Heart right ventricle (tissue), 16 donors: ENCODE measurements at regions not wholly inside any gene's neighbourhood (a gene's known extent, or its start where the extent isn't known, plus 50 kb on each side); places are given as distances from the start of the nearest gene placed in this dataset.

Experiments used
- ATAC-seq, 8 donors: fragments of 200-7000 bp; cut with Tn5 transposase; one replicate each; pipeline ENCODE4 v1.9.1; 2020; ENCODE audit warnings: mild to moderate bottlenecking in 8 of 8, moderate library complexity in 8 of 8, moderate number of reproducible peaks in 1 of 8
- DNase-seq, 2 donors: peaks; one replicate each; pipeline ENCODE4 v3.0.0-alpha.2; 2020
- H3K27ac ChIP-seq, 10 donors: fragments of 200-600 bp; sonication (generic) in 2 of 10; one replicate each; pipeline versions ENCODE4 v1.5.0 to v1.8.0; 2020 to 2022; ENCODE audit warnings: mild to moderate bottlenecking in 3 of 10
- H3K27me3 ChIP-seq, 7 donors: fragments of 200-600 bp; one replicate each; pipeline ENCODE4 v1.8.0; 2021 to 2022; ENCODE audit warnings: mild to moderate bottlenecking in 2 of 7
- H3K36me3 ChIP-seq, 9 donors: fragments of 200-600 bp; sonication (generic) in 1 of 9; one replicate each; pipeline versions ENCODE4 v1.5.0 to v1.8.0; 2020 to 2022; ENCODE audit warnings: mild to moderate bottlenecking in 2 of 9
- H3K4me1 ChIP-seq, 9 donors: fragments of 200-600 bp; sonication (generic) in 1 of 9; one replicate each; pipeline versions ENCODE4 v1.5.0 to v1.8.0; 2020 to 2022; ENCODE audit warnings: mild to moderate bottlenecking in 4 of 9
- H3K4me3 ChIP-seq, 10 donors: fragments of 200-600 bp; sonication (generic) in 2 of 10; one replicate each; pipeline versions ENCODE4 v1.5.0 to v1.8.0; 2020 to 2022; ENCODE audit warnings: mild to moderate bottlenecking in 7 of 10, moderate library complexity in 2 of 10
- H3K9me3 ChIP-seq, 11 donors: fragments of 200-600 bp in 10 of 11; sonication (generic) in 2 of 11; one replicate each; pipeline versions ENCODE4 v1.5.0 to v1.8.0; 2013 to 2022; ENCODE audit warnings: mild to moderate bottlenecking in 2 of 11, control low read depth in 1 of 11, moderate library complexity in 1 of 11
- CTCF ChIP-seq, 9 donors: fragments of 200-600 bp; sonication (generic) in 2 of 9; IDR thresholded peaks; one replicate each; pipeline versions ENCODE4 v1.5.0 to v1.8.0; 2021 to 2022; ENCODE audit warnings: antibody characterized with exemption in 9 of 9, mild to moderate bottlenecking in 5 of 9, moderate library complexity in 1 of 9
- WGBS, 2 donors: extraction: QIAGEN DNeasy Blood & Tissue Kit; methylation state at CpG; one replicate each; pipeline ENCODE4 v1.1.7; 2013; ENCODE audit warnings: inconsistent platforms in 1 of 2; 5-methylcytosine and 5-hydroxymethylcytosine counted together
- intact Hi-C, 10 donors: fragments of 100-400 bp; cut with DNase I; formaldehyde crosslinking; loops; one replicate each; pipeline versions ENCODE4 v1.11.1 to v1.14.2; 2022
- donor health status: Arrhythmogenic right ventricular cardiomyopathy.
- donor health status: ischemic (EF 13 %, LVEDD 7.1; RV severe dilation, severe dysfunction).
- donor health status: healthy with polysubstance abuse.
- donor health status: DM: no; HTN: yes; CAD: no.
- donor health status: DM: no; HTN: no; CAD: no.
- donor health status: ischemic (EF 25% LVEDD 6.9; RV normal size, moderate dysfunction).
- donor health status: ischemic (EF 25% LVEDD 5.7; RV mildly dilated, moderate dysfunction).
- donor health status: healthy.
- donor health status: DM: yes; HTN: yes; CAD: no.
- donor health status: Ischemic cardiomyopathy.
- donor health status: ischemic (EF 35%, LVEDD 5.7; RV mildly dilated, moderate dysfunction).
- donor health status: nonischemic (EF 11% LVEDD 7.7; RV severe dilation, severe dysfunction).
- donor health status: DM: yes; HTN: yes; CAD: no.
- donor health status: PGD.
- donor health status: ischemic (EF 29% LVEDD 5.4; RV normal size, mild dysfunction).
- donor health status: nonischemic (EF 23%, LVEDD 6.1; RV moderate dilation, normal function).

GRCh38 chr10:83252596-83252995 is 886.7 kb upstream of the GHITM start:
- H3K27me3 ChIP-seq, result no peaks in the 10 kb centered on the region
- no peaks in the 10 kb centered on the region for H3K36me3 ChIP-seq
- no peaks in the 10 kb centered on the region for H3K4me1 ChIP-seq
- TF ChIP-seq CTCF (IDR thresholded peaks at IDR 0.05), result no peak
- no peak overlapping the region for H3K4me3 ChIP-seq
- no peak for DNase-seq
- intact Hi-C loops, result no loop called here
- ATAC-seq, result no peak
- peaks cover 0 to 27% (median 10%) of the 10 kb centered on the region in 11 donors for H3K9me3 ChIP-seq
- H3K27ac ChIP-seq, result no peak overlapping the region

DNA sequence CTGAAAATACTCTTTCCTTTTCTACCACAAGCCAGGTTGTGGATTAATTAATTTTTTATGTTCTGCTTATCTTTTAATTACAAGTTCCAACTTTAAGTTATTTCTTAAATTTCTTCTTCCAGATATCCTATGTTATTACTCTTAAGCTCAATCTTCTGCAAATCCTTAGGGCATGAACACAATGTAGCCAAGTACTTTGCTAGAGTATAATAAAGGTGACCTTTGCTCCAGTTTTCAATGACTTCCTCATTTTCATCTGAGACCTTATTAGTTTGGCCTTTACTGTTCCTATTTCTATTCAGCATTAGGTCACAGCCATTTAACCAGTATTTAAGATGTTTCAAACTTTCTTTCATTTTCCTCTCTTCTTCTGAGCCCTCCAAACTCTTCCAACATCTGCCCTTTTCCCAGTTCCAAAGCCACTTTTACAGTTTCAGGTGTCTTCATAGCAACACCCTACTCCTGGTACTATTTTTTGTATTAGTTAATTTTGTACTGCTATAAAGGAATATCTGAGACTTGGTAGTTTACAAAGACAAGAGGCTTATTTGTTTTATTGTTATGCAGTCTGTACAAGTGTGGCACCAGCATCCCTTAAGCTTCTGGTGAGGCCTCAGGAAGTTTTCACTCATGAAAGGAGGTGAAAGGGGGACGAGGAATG is 886.2 kb upstream of the GHITM start:
- peaks cover 0 to 31% (median 10%) of the 10 kb centered on the region in 11 donors for H3K9me3 ChIP-seq
- no peak for TF ChIP-seq CTCF (IDR thresholded peaks at IDR 0.05)
- H3K36me3 ChIP-seq, result no peaks in the 10 kb centered on the region
- H3K4me1 ChIP-seq, result no peaks in the 10 kb centered on the region
- no peak overlapping the region for H3K27ac ChIP-seq
- intact Hi-C loops, result no loop called here
- ATAC-seq (no peak), DNase-seq (no peak)
- H3K4me3 ChIP-seq, result no peak overlapping the region
- no peaks in the 10 kb centered on the region for H3K27me3 ChIP-seq
- WGBS, 2 donors, result 90 to 98% methylated on average over 1 of the region's 1 CpG

GRCh38 chr10:83254698-83255097 is 884.6 kb upstream of the GHITM start:
- no peak overlapping the region for H3K4me3 ChIP-seq
- H3K4me1 ChIP-seq, result no peaks in the 10 kb centered on the region
- 60 to 81% methylated on average over 1 of the region's 1 CpG for WGBS, 2 donors
- H3K36me3 ChIP-seq, result no peaks in the 10 kb centered on the region
- DNase-seq (no peak), ATAC-seq (no peak)
- no peak overlapping the region for H3K27ac ChIP-seq
- TF ChIP-seq CTCF (IDR thresholded peaks at IDR 0.05), result no peak
- H3K9me3 ChIP-seq, result peaks cover 0 to 46% (median 10%) of the 10 kb centered on the region in 11 donors
- intact Hi-C loops, result no loop called here
- H3K27me3 ChIP-seq, result no peaks in the 10 kb centered on the region

DNA sequence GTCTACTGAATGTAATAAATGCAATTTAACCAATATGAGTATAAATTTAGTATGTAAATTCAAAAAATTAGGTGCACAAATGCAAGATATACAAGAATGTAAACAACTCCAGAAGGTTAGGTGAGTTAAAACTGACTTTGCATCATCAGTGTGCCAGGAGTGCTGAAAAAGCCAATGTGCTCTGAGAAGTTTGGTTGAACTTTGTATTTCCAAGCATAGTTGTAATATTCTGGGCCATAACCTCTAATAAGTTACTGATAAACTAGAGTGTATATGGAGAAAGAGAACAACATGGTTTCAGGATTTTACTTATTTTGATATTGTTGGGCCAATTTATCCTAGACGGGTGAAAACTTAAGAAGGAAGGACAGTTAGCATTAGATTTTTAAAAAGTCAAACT is 876.9 kb upstream of the GHITM start:
- WGBS, 2 donors, result 93 to 95% methylated on average over 1 of the region's 1 CpG
- Histone ChIP-seq H3K9me3 (peaks cover 0 to 37% (median 4%) of the 10 kb centered on the region in 11 donors), H3K27me3 (no peaks in the 10 kb centered on the region), H3K4me1 (no peaks in the 10 kb centered on the region), H3K36me3 (no peaks in the 10 kb centered on the region), H3K4me3 (no peak overlapping the region), H3K27ac (no peak overlapping the region)
- TF ChIP-seq CTCF (IDR thresholded peaks at IDR 0.05), result no peak
- no peak for ATAC-seq
- DNase-seq, result no peak
- intact Hi-C loops, result no loop called here
